ENCODE measurements at regions not wholly inside any gene's neighbourhood (a gene's known extent, or its start where the extent isn't known, plus 50 kb on each side); places are given as distances from the start of the nearest gene placed in this dataset.

DNA sequence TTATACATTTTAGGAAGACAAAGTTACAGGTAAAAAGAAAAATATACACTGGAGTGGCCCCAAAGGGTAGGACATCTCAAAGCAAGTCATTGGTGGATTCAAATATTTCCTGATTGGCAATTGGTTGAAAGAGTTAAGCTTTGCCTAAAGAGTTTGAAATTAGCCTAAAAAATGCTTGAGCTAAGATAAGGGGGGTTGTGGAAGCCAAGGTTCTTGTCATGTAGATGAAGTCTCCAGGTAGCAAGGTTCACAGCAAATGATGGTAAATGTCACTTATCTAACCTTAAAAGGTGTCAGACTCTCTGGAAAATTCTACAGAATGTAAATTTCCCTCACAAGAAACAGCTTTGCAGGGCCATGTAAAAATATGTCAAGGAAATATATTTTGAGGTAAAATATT, 596.7 kb downstream of the FAT4 start:
- TF ChIP-seq, protein P1, sequence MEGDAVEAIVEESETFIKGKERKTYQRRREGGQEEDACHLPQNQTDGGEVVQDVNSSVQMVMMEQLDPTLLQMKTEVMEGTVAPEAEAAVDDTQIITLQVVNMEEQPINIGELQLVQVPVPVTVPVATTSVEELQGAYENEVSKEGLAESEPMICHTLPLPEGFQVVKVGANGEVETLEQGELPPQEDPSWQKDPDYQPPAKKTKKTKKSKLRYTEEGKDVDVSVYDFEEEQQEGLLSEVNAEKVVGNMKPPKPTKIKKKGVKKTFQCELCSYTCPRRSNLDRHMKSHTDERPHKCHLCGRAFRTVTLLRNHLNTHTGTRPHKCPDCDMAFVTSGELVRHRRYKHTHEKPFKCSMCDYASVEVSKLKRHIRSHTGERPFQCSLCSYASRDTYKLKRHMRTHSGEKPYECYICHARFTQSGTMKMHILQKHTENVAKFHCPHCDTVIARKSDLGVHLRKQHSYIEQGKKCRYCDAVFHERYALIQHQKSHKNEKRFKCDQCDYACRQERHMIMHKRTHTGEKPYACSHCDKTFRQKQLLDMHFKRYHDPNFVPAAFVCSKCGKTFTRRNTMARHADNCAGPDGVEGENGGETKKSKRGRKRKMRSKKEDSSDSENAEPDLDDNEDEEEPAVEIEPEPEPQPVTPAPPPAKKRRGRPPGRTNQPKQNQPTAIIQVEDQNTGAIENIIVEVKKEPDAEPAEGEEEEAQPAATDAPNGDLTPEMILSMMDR (IDR thresholded peaks at IDR 0.05), result no peak
- TF ChIP-seq POLR2AphosphoS5 (IDR thresholded peaks at IDR 0.05) (no peak), POLR2A (IDR thresholded peaks at IDR 0.05) (no peak)
